ENCODE measurements at regions not wholly inside any gene's neighbourhood (a gene's known extent, or its start where the extent isn't known, plus 50 kb on each side); places are given as distances from the start of the nearest gene placed in this dataset.

- TF ChIP-seq, protein P1, sequence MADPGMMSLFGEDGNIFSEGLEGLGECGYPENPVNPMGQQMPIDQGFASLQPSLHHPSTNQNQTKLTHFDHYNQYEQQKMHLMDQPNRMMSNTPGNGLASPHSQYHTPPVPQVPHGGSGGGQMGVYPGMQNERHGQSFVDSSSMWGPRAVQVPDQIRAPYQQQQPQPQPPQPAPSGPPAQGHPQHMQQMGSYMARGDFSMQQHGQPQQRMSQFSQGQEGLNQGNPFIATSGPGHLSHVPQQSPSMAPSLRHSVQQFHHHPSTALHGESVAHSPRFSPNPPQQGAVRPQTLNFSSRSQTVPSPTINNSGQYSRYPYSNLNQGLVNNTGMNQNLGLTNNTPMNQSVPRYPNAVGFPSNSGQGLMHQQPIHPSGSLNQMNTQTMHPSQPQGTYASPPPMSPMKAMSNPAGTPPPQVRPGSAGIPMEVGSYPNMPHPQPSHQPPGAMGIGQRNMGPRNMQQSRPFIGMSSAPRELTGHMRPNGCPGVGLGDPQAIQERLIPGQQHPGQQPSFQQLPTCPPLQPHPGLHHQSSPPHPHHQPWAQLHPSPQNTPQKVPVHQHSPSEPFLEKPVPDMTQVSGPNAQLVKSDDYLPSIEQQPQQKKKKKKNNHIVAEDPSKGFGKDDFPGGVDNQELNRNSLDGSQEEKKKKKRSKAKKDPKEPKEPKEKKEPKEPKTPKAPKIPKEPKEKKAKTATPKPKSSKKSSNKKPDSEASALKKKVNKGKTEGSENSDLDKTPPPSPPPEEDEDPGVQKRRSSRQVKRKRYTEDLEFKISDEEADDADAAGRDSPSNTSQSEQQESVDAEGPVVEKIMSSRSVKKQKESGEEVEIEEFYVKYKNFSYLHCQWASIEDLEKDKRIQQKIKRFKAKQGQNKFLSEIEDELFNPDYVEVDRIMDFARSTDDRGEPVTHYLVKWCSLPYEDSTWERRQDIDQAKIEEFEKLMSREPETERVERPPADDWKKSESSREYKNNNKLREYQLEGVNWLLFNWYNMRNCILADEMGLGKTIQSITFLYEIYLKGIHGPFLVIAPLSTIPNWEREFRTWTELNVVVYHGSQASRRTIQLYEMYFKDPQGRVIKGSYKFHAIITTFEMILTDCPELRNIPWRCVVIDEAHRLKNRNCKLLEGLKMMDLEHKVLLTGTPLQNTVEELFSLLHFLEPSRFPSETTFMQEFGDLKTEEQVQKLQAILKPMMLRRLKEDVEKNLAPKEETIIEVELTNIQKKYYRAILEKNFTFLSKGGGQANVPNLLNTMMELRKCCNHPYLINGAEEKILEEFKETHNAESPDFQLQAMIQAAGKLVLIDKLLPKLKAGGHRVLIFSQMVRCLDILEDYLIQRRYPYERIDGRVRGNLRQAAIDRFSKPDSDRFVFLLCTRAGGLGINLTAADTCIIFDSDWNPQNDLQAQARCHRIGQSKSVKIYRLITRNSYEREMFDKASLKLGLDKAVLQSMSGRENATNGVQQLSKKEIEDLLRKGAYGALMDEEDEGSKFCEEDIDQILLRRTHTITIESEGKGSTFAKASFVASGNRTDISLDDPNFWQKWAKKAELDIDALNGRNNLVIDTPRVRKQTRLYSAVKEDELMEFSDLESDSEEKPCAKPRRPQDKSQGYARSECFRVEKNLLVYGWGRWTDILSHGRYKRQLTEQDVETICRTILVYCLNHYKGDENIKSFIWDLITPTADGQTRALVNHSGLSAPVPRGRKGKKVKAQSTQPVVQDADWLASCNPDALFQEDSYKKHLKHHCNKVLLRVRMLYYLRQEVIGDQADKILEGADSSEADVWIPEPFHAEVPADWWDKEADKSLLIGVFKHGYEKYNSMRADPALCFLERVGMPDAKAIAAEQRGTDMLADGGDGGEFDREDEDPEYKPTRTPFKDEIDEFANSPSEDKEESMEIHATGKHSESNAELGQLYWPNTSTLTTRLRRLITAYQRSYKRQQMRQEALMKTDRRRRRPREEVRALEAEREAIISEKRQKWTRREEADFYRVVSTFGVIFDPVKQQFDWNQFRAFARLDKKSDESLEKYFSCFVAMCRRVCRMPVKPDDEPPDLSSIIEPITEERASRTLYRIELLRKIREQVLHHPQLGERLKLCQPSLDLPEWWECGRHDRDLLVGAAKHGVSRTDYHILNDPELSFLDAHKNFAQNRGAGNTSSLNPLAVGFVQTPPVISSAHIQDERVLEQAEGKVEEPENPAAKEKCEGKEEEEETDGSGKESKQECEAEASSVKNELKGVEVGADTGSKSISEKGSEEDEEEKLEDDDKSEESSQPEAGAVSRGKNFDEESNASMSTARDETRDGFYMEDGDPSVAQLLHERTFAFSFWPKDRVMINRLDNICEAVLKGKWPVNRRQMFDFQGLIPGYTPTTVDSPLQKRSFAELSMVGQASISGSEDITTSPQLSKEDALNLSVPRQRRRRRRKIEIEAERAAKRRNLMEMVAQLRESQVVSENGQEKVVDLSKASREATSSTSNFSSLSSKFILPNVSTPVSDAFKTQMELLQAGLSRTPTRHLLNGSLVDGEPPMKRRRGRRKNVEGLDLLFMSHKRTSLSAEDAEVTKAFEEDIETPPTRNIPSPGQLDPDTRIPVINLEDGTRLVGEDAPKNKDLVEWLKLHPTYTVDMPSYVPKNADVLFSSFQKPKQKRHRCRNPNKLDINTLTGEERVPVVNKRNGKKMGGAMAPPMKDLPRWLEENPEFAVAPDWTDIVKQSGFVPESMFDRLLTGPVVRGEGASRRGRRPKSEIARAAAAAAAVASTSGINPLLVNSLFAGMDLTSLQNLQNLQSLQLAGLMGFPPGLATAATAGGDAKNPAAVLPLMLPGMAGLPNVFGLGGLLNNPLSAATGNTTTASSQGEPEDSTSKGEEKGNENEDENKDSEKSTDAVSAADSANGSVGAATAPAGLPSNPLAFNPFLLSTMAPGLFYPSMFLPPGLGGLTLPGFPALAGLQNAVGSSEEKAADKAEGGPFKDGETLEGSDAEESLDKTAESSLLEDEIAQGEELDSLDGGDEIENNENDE (IDR thresholded peaks at IDR 0.05; ENCODE audit: insufficient replicate concordance, low read length): no peak
- TF ChIP-seq POLR2AphosphoS5 (IDR thresholded peaks at IDR 0.05; ENCODE audit: low read depth, low read length): no peak
- TF ChIP-seq EZH2 (IDR thresholded peaks at IDR 0.05; ENCODE audit: low read depth, low read length, severe bottlenecking): no peak
- no peak for TF ChIP-seq BCL11A (IDR thresholded peaks at IDR 0.05; ENCODE audit: low read depth in 2 of 2, low read length in 2 of 2)
- TF ChIP-seq, protein P2, sequence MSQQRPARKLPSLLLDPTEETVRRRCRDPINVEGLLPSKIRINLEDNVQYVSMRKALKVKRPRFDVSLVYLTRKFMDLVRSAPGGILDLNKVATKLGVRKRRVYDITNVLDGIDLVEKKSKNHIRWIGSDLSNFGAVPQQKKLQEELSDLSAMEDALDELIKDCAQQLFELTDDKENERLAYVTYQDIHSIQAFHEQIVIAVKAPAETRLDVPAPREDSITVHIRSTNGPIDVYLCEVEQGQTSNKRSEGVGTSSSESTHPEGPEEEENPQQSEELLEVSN (IDR thresholded peaks at IDR 0.05): no peak
- no peak for TF ChIP-seq CEBPB (IDR thresholded peaks at IDR 0.05; ENCODE audit: low read depth, low read length)
- no peak for TF ChIP-seq YY1 (IDR thresholded peaks at IDR 0.05; ENCODE audit: low read depth, low read length)
- TF ChIP-seq CREB1 (IDR thresholded peaks at IDR 0.05): no peak
- TF ChIP-seq RFX5 (IDR thresholded peaks at IDR 0.05; ENCODE audit: borderline replicate concordance, low read depth, low read length): no peak
- TF ChIP-seq TEAD4 (IDR thresholded peaks at IDR 0.05; ENCODE audit: low read depth, low read length): no peak
These were observed 250.7 kb downstream of the MAFB start (continued) for GRCh38 chr20:40438161-40438830.
